Gastroesophageal sphincter (tissue), 4 donors: ENCODE measurements at regions not wholly inside any gene's neighbourhood (a gene's known extent, or its start where the extent isn't known, plus 50 kb on each side); places are given as distances from the start of the nearest gene placed in this dataset.

ENCODE experiments used
- ATAC-seq: fragments of 150-250 bp; one replicate; pipeline ENCODE4 v1.9.1; 2016; ENCODE audit warnings: mild to moderate bottlenecking, moderate library complexity
- H3K27ac ChIP-seq, 4 donors: fragments of 200-600 bp; sonication (generic) in 3 of 4; 1 replicate in 3 of 4; 2 replicates in 1 of 4; pipeline ENCODE4 v1.5.1; 2016 to 2019
- H3K27me3 ChIP-seq: fragments of 200-600 bp; sonication (generic); one replicate; pipeline ENCODE4 v1.5.1; 2019
- H3K36me3 ChIP-seq, 2 donors: fragments of 200-600 bp; sonication (generic); one replicate each; pipeline ENCODE4 v1.5.1; 2019; ENCODE audit warnings: control low read depth in 1 of 2
- H3K4me1 ChIP-seq, 3 donors: fragments of 200-600 bp; sonication (generic); 1 replicate in 2 of 3; 2 replicates in 1 of 3; pipeline ENCODE4 v1.5.1; 2016 to 2019; ENCODE audit warnings: control low read depth in 2 of 3
- H3K4me3 ChIP-seq, 2 donors: fragments of 200-600 bp; sonication (generic); one replicate each; pipeline ENCODE4 v1.5.1; 2019; ENCODE audit warnings: mild to moderate bottlenecking in 1 of 2, moderate library complexity in 1 of 2
- H3K9me3 ChIP-seq, 3 donors: fragments of 200-600 bp; sonication (generic); one replicate each; pipeline ENCODE4 v1.5.1; 2017 to 2019; ENCODE audit warnings: control low read depth in 2 of 3
- CTCF ChIP-seq, 4 experiments: fragments of 200-600 bp in 2 of 4; fragments of 450-650 bp in 2 of 4; sonication (generic) in 1 of 4; IDR thresholded peaks; one replicate each; pipeline ENCODE4 v1.5.1; 2017 to 2019; ENCODE audit warnings: antibody characterized with exemption in 4 of 4, mild to moderate bottlenecking in 2 of 4, moderate library complexity in 2 of 4
- EP300 ChIP-seq: sonication (generic); formaldehyde crosslinking; IDR thresholded peaks from one replicate; pipeline ENCODE4 v1.6.1; 2017; ENCODE audit warnings: antibody characterized with exemption, mild to moderate bottlenecking
- POLR2A ChIP-seq, 2 donors: fragments of 450-650 bp; IDR thresholded peaks; one replicate each; pipeline ENCODE4 v1.6.1; 2017; ENCODE audit warnings: antibody characterized with exemption in 2 of 2, mild to moderate bottlenecking in 2 of 2, moderate library complexity in 1 of 2
- POLR2AphosphoS5 ChIP-seq: sonication (generic); formaldehyde crosslinking; IDR thresholded peaks from one replicate; pipeline ENCODE4 v1.6.1; 2017; ENCODE audit warnings: antibody characterized with exemption
- whole genome bisulfite sequencing, 2 donors: methylation state at CpG; one replicate each; pipeline ENCODE4 v1.1.5; 2018; ENCODE audit warnings: low coverage in 1 of 2; 5-methylcytosine and 5-hydroxymethylcytosine counted together

- Histone ChIP-seq H3K27ac (no peak overlapping the region), H3K36me3 (no peaks in the 10 kb centered on the region), H3K9me3 (no peaks in the 10 kb centered on the region), H3K4me1 (no peaks in the 10 kb centered on the region), H3K4me3 (no peak overlapping the region), H3K27me3 (no peaks in the 10 kb centered on the region)
- ATAC-seq = no peak
- TF ChIP-seq CTCF (IDR thresholded peaks at IDR 0.05) (no peak), POLR2A (IDR thresholded peaks at IDR 0.05) (no peak), EP300 (no peak), POLR2AphosphoS5 (no peak)
- WGBS, 2 donors = 37 to 42% methylated on average over 2 of the region's 2 CpGs
These were observed 886.4 kb upstream of the ADGRL3 start for GRCh38 chr4:60313611-60314178.

GRCh38 chr4:60314416-60314815 lies 885.7 kb upstream of the ADGRL3 start:
- TF ChIP-seq POLR2A (IDR thresholded peaks at IDR 0.05) = no peak
- TF ChIP-seq CTCF (IDR thresholded peaks at IDR 0.05) = no peak
- no peak for TF ChIP-seq EP300
- TF ChIP-seq POLR2AphosphoS5 = no peak
- no peaks in the 10 kb centered on the region for H3K27me3 ChIP-seq
- ATAC-seq = no peak
- H3K27ac ChIP-seq = no peak overlapping the region
- WGBS, 2 donors = 69 to 72% methylated on average over 2 to 4 of the region's 4 CpGs
- H3K36me3 ChIP-seq = no peaks in the 10 kb centered on the region
- H3K4me3 ChIP-seq = no peak overlapping the region
- no peaks in the 10 kb centered on the region for H3K9me3 ChIP-seq
- H3K4me1 ChIP-seq = no peaks in the 10 kb centered on the region

GRCh38 chr4:60315586-60315985 lies 884.5 kb upstream of the ADGRL3 start:
- no peaks in the 10 kb centered on the region for H3K4me1 ChIP-seq
- H3K4me3 ChIP-seq = no peak overlapping the region
- no peaks in the 10 kb centered on the region for H3K9me3 ChIP-seq
- no peaks in the 10 kb centered on the region for H3K36me3 ChIP-seq
- no peaks in the 10 kb centered on the region for H3K27me3 ChIP-seq
- ATAC-seq = no peak
- no peak for TF ChIP-seq CTCF (IDR thresholded peaks at IDR 0.05)
- no peak for TF ChIP-seq POLR2AphosphoS5
- TF ChIP-seq POLR2A (IDR thresholded peaks at IDR 0.05) = no peak
- no peak for TF ChIP-seq EP300
- no peak overlapping the region for H3K27ac ChIP-seq
- 86 to 95% methylated on average over 1 to 2 of the region's 2 CpGs for WGBS, 2 donors

- 78 to 88% methylated on average over 3 of the region's 3 CpGs for WGBS, 2 donors
- H3K36me3 ChIP-seq = no peaks in the 10 kb centered on the region
- no peak for ATAC-seq
These were observed 873.4 kb upstream of the ADGRL3 start for GRCh38 chr4:60326735-60327134.

More at GRCh38 chr4:60326735-60327134, 873.4 kb upstream of the ADGRL3 start:
- Histone ChIP-seq H3K27ac (no peak overlapping the region), H3K4me1 (peaks cover 0 to 9% (median 0%) of the 10 kb centered on the region in 3 donors), H3K4me3 (no peak overlapping the region), H3K27me3 (no peaks in the 10 kb centered on the region), H3K9me3 (no peaks in the 10 kb centered on the region)
- TF ChIP-seq CTCF (IDR thresholded peaks at IDR 0.05) = no peak
